ENCODE measurements at regions not wholly inside any gene's neighbourhood (a gene's known extent, or its start where the extent isn't known, plus 50 kb on each side); places are given as distances from the start of the nearest gene placed in this dataset.

DNA sequence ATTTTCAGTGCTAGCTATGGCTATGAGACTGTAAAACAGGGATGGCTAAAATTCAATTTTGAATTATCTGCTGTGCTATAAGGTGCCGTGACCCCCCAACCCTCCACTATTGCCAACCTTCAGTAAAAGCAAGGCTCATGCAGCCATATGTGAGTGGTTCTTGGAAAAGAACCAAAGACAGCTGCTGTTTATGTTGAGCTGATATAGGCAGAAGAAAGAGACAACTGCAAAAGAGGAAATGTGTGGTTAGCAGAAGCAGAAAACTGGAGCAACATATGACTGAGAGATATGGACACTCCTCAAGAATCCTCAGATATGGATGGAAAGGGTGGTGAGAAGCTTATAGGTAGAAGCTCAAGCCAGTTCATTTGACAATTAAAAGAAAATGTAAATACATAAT is 200.3 kb downstream of the TLE1 start:
- no peak for TF ChIP-seq POLR2A (IDR thresholded peaks at IDR 0.05)
- TF ChIP-seq, protein P1, sequence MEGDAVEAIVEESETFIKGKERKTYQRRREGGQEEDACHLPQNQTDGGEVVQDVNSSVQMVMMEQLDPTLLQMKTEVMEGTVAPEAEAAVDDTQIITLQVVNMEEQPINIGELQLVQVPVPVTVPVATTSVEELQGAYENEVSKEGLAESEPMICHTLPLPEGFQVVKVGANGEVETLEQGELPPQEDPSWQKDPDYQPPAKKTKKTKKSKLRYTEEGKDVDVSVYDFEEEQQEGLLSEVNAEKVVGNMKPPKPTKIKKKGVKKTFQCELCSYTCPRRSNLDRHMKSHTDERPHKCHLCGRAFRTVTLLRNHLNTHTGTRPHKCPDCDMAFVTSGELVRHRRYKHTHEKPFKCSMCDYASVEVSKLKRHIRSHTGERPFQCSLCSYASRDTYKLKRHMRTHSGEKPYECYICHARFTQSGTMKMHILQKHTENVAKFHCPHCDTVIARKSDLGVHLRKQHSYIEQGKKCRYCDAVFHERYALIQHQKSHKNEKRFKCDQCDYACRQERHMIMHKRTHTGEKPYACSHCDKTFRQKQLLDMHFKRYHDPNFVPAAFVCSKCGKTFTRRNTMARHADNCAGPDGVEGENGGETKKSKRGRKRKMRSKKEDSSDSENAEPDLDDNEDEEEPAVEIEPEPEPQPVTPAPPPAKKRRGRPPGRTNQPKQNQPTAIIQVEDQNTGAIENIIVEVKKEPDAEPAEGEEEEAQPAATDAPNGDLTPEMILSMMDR (IDR thresholded peaks at IDR 0.05): no peak
